H1 (cell line): ENCODE measurements at regions not wholly inside any gene's neighbourhood (a gene's known extent, or its start where the extent isn't known, plus 50 kb on each side); places are given as distances from the start of the nearest gene placed in this dataset.

Experiments
- CTCF ChIA-PET: fragments of 300-600 bp; sonication (Branson Sonifier 250); formaldehyde crosslinking; loops from one replicate; lab custom pipeline; 2021; ENCODE audit not compliant: partially characterized antibody; lab: Charles Lee
- POLR2A ChIA-PET: fragments of 300-600 bp; sonication (Branson Sonifier 250); formaldehyde crosslinking; loops from one replicate; lab custom pipeline; 2021; ENCODE audit warnings: inconsistent platforms; ENCODE audit not compliant: partially characterized antibody; lab: Charles Lee
- DNase-seq, 2 experiments: peaks; one replicate each; pipeline versions ENCODE4 v3.0.0 to v3.0.0-alpha.2; 2010 to 2022; ENCODE audit warnings: low spot score in 2 of 2, low read depth in 1 of 2, mixed read lengths in 1 of 2
- FAIRE-seq: peaks from 2 replicates; lab custom pipeline; 2011; peaks lifted over from hg19 to GRCh38; lab: Jason Lieb, UNC
- H2AFZ ChIP-seq: 2 replicates; pipeline ENCODE4 v1.8.1; 2012; ENCODE audit warnings: low read length, inconsistent platforms
- H2AK5ac ChIP-seq: 2 replicates; pipeline ENCODE4 v1.6.1; 2013; ENCODE audit warnings: low read depth, low read length
- H2BK120ac ChIP-seq: replicated peaks from 2 replicates; pipeline ENCODE3; 2013; ENCODE audit warnings: low read depth, low read length, inconsistent platforms
- H2BK12ac ChIP-seq: 2 replicates; pipeline ENCODE4 v1.6.1; 2013; ENCODE audit warnings: low read depth, low read length
- H2BK15ac ChIP-seq: 2 replicates; pipeline ENCODE4 v1.6.1; 2013; ENCODE audit warnings: low read length
- H2BK20ac ChIP-seq: 2 replicates; pipeline ENCODE4 v1.6.1; 2013; ENCODE audit warnings: low read length
- H2BK5ac ChIP-seq: 2 replicates; pipeline ENCODE4 v1.6.1; 2013; ENCODE audit warnings: low read depth, low read length
- H3K14ac ChIP-seq: 2 replicates; pipeline ENCODE4 v1.6.1; 2013; ENCODE audit warnings: inconsistent platforms; ENCODE audit not compliant: insufficient read length
- H3K18ac ChIP-seq: 2 replicates; pipeline ENCODE4 v1.6.1; 2013; ENCODE audit warnings: low read length; ENCODE audit errors: extremely low read depth
- H3K23ac ChIP-seq: 2 replicates; pipeline ENCODE4 v1.6.1; 2013; ENCODE audit warnings: inconsistent platforms; ENCODE audit not compliant: insufficient read length
- H3K23me2 ChIP-seq: 2 replicates; pipeline ENCODE4 v1.6.1; 2013; ENCODE audit warnings: low read depth, low read length
- H3K27ac ChIP-seq: 2 replicates; pipeline ENCODE4 v1.6.1; 2011; ENCODE audit warnings: low read depth, low read length, inconsistent platforms
- H3K27me3 ChIP-seq, 4 experiments: replicated peaks in 1 of 4; 1 replicate in 1 of 4; 2 replicates in 3 of 4; pipeline versions ENCODE4 v1.6.1 to v1.8.1; 2011 to 2013; ENCODE audit warnings: low read length in 3 of 4, mild to moderate bottlenecking in 3 of 4, inconsistent platforms in 2 of 4, mixed read lengths in 2 of 4, moderate library complexity in 1 of 4; ENCODE audit not compliant: control insufficient read depth in 3 of 4, insufficient read depth in 3 of 4; ENCODE audit errors: extremely low read depth in 1 of 4
- H3K36me3 ChIP-seq, 4 experiments: 2 replicates each; pipeline versions ENCODE4 v1.6.1 to v1.8.1; 2011 to 2013; ENCODE audit warnings: mild to moderate bottlenecking in 4 of 4, low read length in 3 of 4, moderate library complexity in 2 of 4, control low read depth in 1 of 4, inconsistent platforms in 1 of 4; ENCODE audit not compliant: insufficient read depth in 4 of 4, control insufficient read depth in 2 of 4
- H3K4ac ChIP-seq: replicated peaks from 2 replicates; pipeline ENCODE3; 2013; ENCODE audit warnings: low read length, low read depth, mixed read lengths, inconsistent platforms; ENCODE audit not compliant: insufficient read length
- H3K4me1 ChIP-seq, 4 experiments: replicated peaks in 1 of 4; 1 replicate in 1 of 4; 2 replicates in 3 of 4; pipeline versions ENCODE4 v1.6.1 to v1.8.1; 2011 to 2013; ENCODE audit warnings: low read length in 3 of 4, inconsistent platforms in 2 of 4, mixed read lengths in 1 of 4; ENCODE audit not compliant: insufficient read depth in 4 of 4, control insufficient read depth in 3 of 4
- H3K4me2 ChIP-seq, 2 experiments: 2 replicates each; pipeline versions ENCODE4 v1.6.1 to v1.8.1; 2011 to 2013; ENCODE audit warnings: low read depth in 2 of 2, low read length in 2 of 2, control low read depth in 1 of 2, inconsistent platforms in 1 of 2, mild to moderate bottlenecking in 1 of 2; ENCODE audit not compliant: insufficient read depth in 1 of 2
- H3K4me3 ChIP-seq, 4 experiments: fragments of 200-600, 300-600 bp in 1 of 4; sonication (generic), shearing (Covaris generic), sonication (Bioruptor Twin) in 1 of 4; 2 replicates each; pipeline versions ENCODE4 v1.5.1 to v1.8.1; 2011 to 2016; ENCODE audit warnings: low read length in 4 of 4, low read depth in 3 of 4, control low read depth in 2 of 4, inconsistent platforms in 2 of 4, mild to moderate bottlenecking in 2 of 4, mixed read lengths in 1 of 4, moderate library complexity in 1 of 4; ENCODE audit not compliant: insufficient read depth in 2 of 4; ENCODE audit errors: extremely low read depth in 1 of 4
- H3K56ac ChIP-seq: replicated peaks from 2 replicates; pipeline ENCODE3; 2013; ENCODE audit warnings: low read depth, mild to moderate bottlenecking, mixed read lengths, low read length, inconsistent platforms; ENCODE audit not compliant: insufficient read length
- H3K79me1 ChIP-seq: 2 replicates; pipeline ENCODE4 v1.6.1; 2013; ENCODE audit warnings: low read depth, low read length, control low read depth
- H3K79me2 ChIP-seq, 2 experiments: 2 replicates each; pipeline versions ENCODE4 v1.6.1 to v1.8.1; 2012 to 2013; ENCODE audit warnings: low read length in 2 of 2, mild to moderate bottlenecking in 2 of 2, inconsistent platforms in 1 of 2; ENCODE audit not compliant: insufficient read depth in 2 of 2, control insufficient read depth in 1 of 2
- H3K9ac ChIP-seq, 4 experiments: replicated peaks in 1 of 4; 1 replicate in 1 of 4; 2 replicates in 3 of 4; pipeline versions ENCODE4 v1.6.1 to v1.8.1; 2011 to 2013; ENCODE audit warnings: low read depth in 3 of 4, low read length in 3 of 4, control low read depth in 2 of 4, mild to moderate bottlenecking in 2 of 4, moderate library complexity in 2 of 4, inconsistent platforms in 1 of 4; ENCODE audit errors: extremely low read depth in 1 of 4
- H3K9me3 ChIP-seq, 2 experiments: 2 replicates each; pipeline versions ENCODE4 v1.6.1 to v1.8.1; 2012 to 2013; ENCODE audit warnings: mild to moderate bottlenecking in 2 of 2, moderate library complexity in 2 of 2, control low read depth in 1 of 2, inconsistent platforms in 1 of 2, low read depth in 1 of 2, low read length in 1 of 2, mixed read lengths in 1 of 2; ENCODE audit not compliant: insufficient read depth in 2 of 2
- H4K20me1 ChIP-seq, 2 experiments: replicated peaks in 1 of 2; 2 replicates each; pipeline versions ENCODE3 to v1.8.1; 2011 to 2013; ENCODE audit warnings: inconsistent platforms in 2 of 2, low read length in 2 of 2, mild to moderate bottlenecking in 1 of 2; ENCODE audit not compliant: insufficient read depth in 2 of 2, control insufficient read depth in 1 of 2
- H4K5ac ChIP-seq: 2 replicates; pipeline ENCODE4 v1.6.1; 2013; ENCODE audit warnings: low read length, low read depth, mixed read lengths, inconsistent platforms; ENCODE audit not compliant: insufficient read length
- H4K8ac ChIP-seq: 2 replicates; pipeline ENCODE4 v1.8.0; 2013; ENCODE audit warnings: mild to moderate bottlenecking, moderate library complexity, low read length, inconsistent platforms; ENCODE audit not compliant: insufficient read depth; ENCODE audit errors: extremely low read depth
- H4K91ac ChIP-seq: replicated peaks from 2 replicates; pipeline ENCODE3; 2013; ENCODE audit warnings: low read length, mixed read lengths, inconsistent platforms; ENCODE audit not compliant: insufficient read length
- CEBPB ChIP-seq: IDR thresholded peaks from 2 replicates; pipeline ENCODE4 v1.6.1; 2012; ENCODE audit warnings: low read depth, low read length
- CTCF ChIP-seq, 3 experiments: IDR thresholded peaks; 1 replicate in 2 of 3; 2 replicates in 1 of 3; pipeline versions ENCODE4 v1.5.1 to v1.6.1; 2011; ENCODE audit warnings: low read length in 3 of 3, mild to moderate bottlenecking in 3 of 3, inconsistent platforms in 2 of 3, low read depth in 1 of 3, moderate library complexity in 1 of 3; ENCODE audit not compliant: insufficient read depth in 1 of 3; ENCODE audit errors: control extremely low read depth in 1 of 3
- EP300 ChIP-seq, 2 experiments: IDR thresholded peaks; 1 replicate in 1 of 2; 2 replicates in 1 of 2; pipeline ENCODE4 v1.6.1; 2011 to 2012; ENCODE audit warnings: low read depth in 2 of 2, low read length in 2 of 2, mild to moderate bottlenecking in 2 of 2, borderline replicate concordance in 1 of 2, inconsistent platforms in 1 of 2, moderate library complexity in 1 of 2
- HDAC2 ChIP-seq, 2 experiments: fragments of 300-600 bp in 1 of 2; sonication (generic) in 1 of 2; IDR thresholded peaks; 2 replicates each; pipeline ENCODE4 v1.6.1; 2011 to 2012; ENCODE audit warnings: low read depth in 2 of 2, low read length in 2 of 2, mild to moderate bottlenecking in 2 of 2, moderate library complexity in 2 of 2, borderline replicate concordance in 1 of 2, inconsistent platforms in 1 of 2
- PHF8 ChIP-seq: fragments of 200-600 bp; sonication (generic); conservative IDR thresholded peaks from 2 replicates; pipeline ENCODE4 v1.7.1; 2012; ENCODE audit warnings: low read depth, mild to moderate bottlenecking, inconsistent platforms, low read length, moderate library complexity
- RAD21 ChIP-seq, 2 experiments: IDR thresholded peaks in 1 of 2; conservative IDR thresholded peaks in 1 of 2; 2 replicates each; pipeline ENCODE4 v1.6.1; 2011; ENCODE audit warnings: low read depth in 2 of 2, low read length in 2 of 2, improper control_type of control experiment in 1 of 2, inconsistent platforms in 1 of 2, mild to moderate bottlenecking in 1 of 2, moderate library complexity in 1 of 2
- WGBS, 2 experiments: shearing (Covaris generic) in 1 of 2; methylation state at CpG; one replicate each; pipeline versions ENCODE4 v1.1.6 to v1.1.7; 2013 to 2015; ENCODE audit warnings: low lambda C conversion rate in 2 of 2, mixed read lengths in 2 of 2, inconsistent platforms in 1 of 2, low coverage in 1 of 2, missing lambda C conversion rate in 1 of 2; ENCODE audit not compliant: insufficient replicate concordance in 2 of 2, insufficient coverage in 1 of 2, insufficient read length in 1 of 2; ENCODE audit errors: extremely low coverage in 1 of 2, missing lambda C conversion rate in 1 of 2; 5-methylcytosine and 5-hydroxymethylcytosine counted together

GRCh38 chr3:147945968-147946519 is 536.9 kb downstream of the ZIC1 start:
- Histone ChIP-seq H3K23me2 (no peaks in the 10 kb centered on the region), H3K27me3 (no peaks in the 10 kb centered on the region), H3K56ac (no peak overlapping the region), H3K4ac (no peak overlapping the region), H4K20me1 (no peaks in the 10 kb centered on the region), H4K91ac (no peak overlapping the region), H2BK12ac (no peak overlapping the region), H3K79me1 (no peaks in the 10 kb centered on the region), H3K14ac (no peak overlapping the region), H3K27ac (no peak overlapping the region), H3K79me2 (no peaks in the 10 kb centered on the region), H3K4me2 (peak overlapping the region in 1 of 2 experiments; percentile 6; a peak in 1 of 4 replicates), H3K23ac (no peak overlapping the region), H2BK5ac (0 out of 2 replicates have a peak overlapping the region, but pooled peaks have one; percentile 63), H2AFZ (peak overlapping the region; percentile 79), H3K9me3 (no peaks in the 10 kb centered on the region), H4K8ac (no peak overlapping the region), H3K18ac (no peak overlapping the region), H2BK15ac (no peak overlapping the region), H3K9ac (no peak overlapping the region), H2BK120ac (peak overlapping the region; percentile 29), H2AK5ac (no peak overlapping the region), H3K36me3 (no peaks in the 10 kb centered on the region), H3K4me3 (no peak overlapping the region), H2BK20ac (0 out of 2 replicates have a peak overlapping the region, but pooled peaks have one; percentile 48), H4K5ac (peak overlapping the region; percentile 12), H3K4me1 (peaks cover 0 to 3% (median 3%) of the 10 kb centered on the region in 4 experiments; a peak in 4 of 7 replicates)
- DNase-seq (no peak), FAIRE-seq (peak; percentile 7)
- TF ChIP-seq PHF8 = no peak
- 0 out of 4 replicates have a peak, but pooled peaks of 1 of the 2 experiments have one; percentile 14 for TF ChIP-seq HDAC2 (IDR thresholded peaks at IDR 0.05; ENCODE audit: borderline replicate concordance in 1 of 2, low read depth in 2 of 2, low read length in 2 of 2)
- TF ChIP-seq RAD21 (IDR thresholded peaks at IDR 0.05 in 1 of 2, conservative IDR thresholded peaks at IDR 0.05 in 1 of 2; ENCODE audit: low read depth in 2 of 2, low read length in 2 of 2) = peak; percentile 29 to 45; a peak in 3 of 4 replicates
- TF ChIP-seq EP300 (IDR thresholded peaks at IDR 0.05; ENCODE audit: borderline replicate concordance in 1 of 2, low read depth in 2 of 2, low read length in 2 of 2) = no peak
- TF ChIP-seq CTCF (IDR thresholded peaks at IDR 0.05; ENCODE audit: control extremely low read depth in 1 of 3, insufficient read depth in 1 of 3, low read depth in 1 of 3, low read length in 3 of 3) = peak; percentile 18 to 59 (median 29); a peak in 3 of 4 replicates
- TF ChIP-seq CEBPB = 0 out of 2 replicates have a peak, but pooled peaks have one; percentile 5
- ChIA-PET POLR2A (interaction anchor here (2.7 kb wide), 1 partner anchor 12 kb away, joined by 9 read pairs; no protein-coding TSS in a partner anchor), CTCF (interaction anchor here (0.6 to 2.4 kb wide), 12 partner anchors 10 to 1477 kb away, joined by 3 to 10 read pairs (median 3); no protein-coding TSS in a partner anchor)
- WGBS, 2 experiments = 36% methylated on average over 4 of the region's 4 CpGs; no CpG with 5 or more reads in 1 of the 2 experiments
